ENCODE measurements at regions not wholly inside any gene's neighbourhood (a gene's known extent, or its start where the extent isn't known, plus 50 kb on each side); places are given as distances from the start of the nearest gene placed in this dataset.

- TF ChIP-seq, protein P1, sequence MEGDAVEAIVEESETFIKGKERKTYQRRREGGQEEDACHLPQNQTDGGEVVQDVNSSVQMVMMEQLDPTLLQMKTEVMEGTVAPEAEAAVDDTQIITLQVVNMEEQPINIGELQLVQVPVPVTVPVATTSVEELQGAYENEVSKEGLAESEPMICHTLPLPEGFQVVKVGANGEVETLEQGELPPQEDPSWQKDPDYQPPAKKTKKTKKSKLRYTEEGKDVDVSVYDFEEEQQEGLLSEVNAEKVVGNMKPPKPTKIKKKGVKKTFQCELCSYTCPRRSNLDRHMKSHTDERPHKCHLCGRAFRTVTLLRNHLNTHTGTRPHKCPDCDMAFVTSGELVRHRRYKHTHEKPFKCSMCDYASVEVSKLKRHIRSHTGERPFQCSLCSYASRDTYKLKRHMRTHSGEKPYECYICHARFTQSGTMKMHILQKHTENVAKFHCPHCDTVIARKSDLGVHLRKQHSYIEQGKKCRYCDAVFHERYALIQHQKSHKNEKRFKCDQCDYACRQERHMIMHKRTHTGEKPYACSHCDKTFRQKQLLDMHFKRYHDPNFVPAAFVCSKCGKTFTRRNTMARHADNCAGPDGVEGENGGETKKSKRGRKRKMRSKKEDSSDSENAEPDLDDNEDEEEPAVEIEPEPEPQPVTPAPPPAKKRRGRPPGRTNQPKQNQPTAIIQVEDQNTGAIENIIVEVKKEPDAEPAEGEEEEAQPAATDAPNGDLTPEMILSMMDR (IDR thresholded peaks at IDR 0.05) = no peak
- TF ChIP-seq POLR2A (IDR thresholded peaks at IDR 0.05) = no peak
These were observed 203.5 kb upstream of the MTNR1B start for GRCh38 chr11:92765965-92766371.

Measured in esophagus squamous epithelium (tissue), 4 donors.